HG03521 (cell line): ENCODE measurements at regions not wholly inside any gene's neighbourhood (a gene's known extent, or its start where the extent isn't known, plus 50 kb on each side); places are given as distances from the start of the nearest gene placed in this dataset.

Experiments used
- ATAC-seq: cut with Tn5 transposase; IDR thresholded peaks from one replicate; pipeline ENCODE4 v1.9.1; 2021; ENCODE audit warnings: mild to moderate bottlenecking, moderate library complexity; ENCODE audit not compliant: unreplicated experiment

GRCh38 chr12:93275589-93275988 lies 102.1 kb upstream of the NUDT4 start:
- no peak for ATAC-seq

GRCh38 chr12:93279565-93280412 lies 97.9 kb upstream of the NUDT4 start:
- no peak for ATAC-seq

GRCh38 chr12:93287149-93287548 lies 90.6 kb upstream of the NUDT4 start:
- no peak for ATAC-seq

- ATAC-seq: no peak
These were observed 89.1 kb upstream of the NUDT4 start for GRCh38 chr12:93288626-93289025.

GRCh38 chr12:93290391-93290790 lies 87.3 kb upstream of the NUDT4 start:
- no peak for ATAC-seq

- no peak for ATAC-seq
These were observed 85.5 kb upstream of the NUDT4 start for GRCh38 chr12:93292213-93292612.

GRCh38 chr12:93292731-93293566 lies 84.8 kb upstream of the NUDT4 start:
- ATAC-seq: no peak

- peak; percentile 58 for ATAC-seq
These were observed 80.7 kb upstream of the NUDT4 start for GRCh38 chr12:93297032-93297431.

- ATAC-seq: no peak
These were observed 80.2 kb upstream of the NUDT4 start for GRCh38 chr12:93297536-93297935.

GRCh38 chr12:93299262-93299846 lies 78.4 kb upstream of the NUDT4 start:
- no peak for ATAC-seq

- no peak for ATAC-seq
These were observed 77.1 kb upstream of the NUDT4 start for GRCh38 chr12:93300611-93301021.

- no peak for ATAC-seq
These were observed 75.1 kb upstream of the NUDT4 start for GRCh38 chr12:93302331-93303229.

GRCh38 chr12:93306636-93307035 lies 71.1 kb upstream of the NUDT4 start:
- ATAC-seq: no peak

GRCh38 chr12:93308281-93308680 lies 69.4 kb upstream of the NUDT4 start:
- no peak for ATAC-seq

GRCh38 chr12:93311827-93312226 lies 65.9 kb upstream of the NUDT4 start:
- ATAC-seq: no peak

GRCh38 chr12:93314177-93314497 lies 63.6 kb upstream of the NUDT4 start:
- ATAC-seq: no peak

GRCh38 chr12:93315385-93315906 lies 62.3 kb upstream of the NUDT4 start:
- ATAC-seq: no peak

- ATAC-seq: no peak
These were observed 61.7 kb upstream of the NUDT4 start for GRCh38 chr12:93315907-93316622.

- no peak for ATAC-seq
These were observed 61.1 kb upstream of the NUDT4 start for GRCh38 chr12:93316623-93316971.

GRCh38 chr12:93317227-93317626 lies 60.5 kb upstream of the NUDT4 start:
- ATAC-seq: no peak
